Ishikawa (cell line): ENCODE measurements at regions not wholly inside any gene's neighbourhood (a gene's known extent, or its start where the extent isn't known, plus 50 kb on each side); places are given as distances from the start of the nearest gene placed in this dataset.

Experiments used
- CEBPB ChIP-seq: IDR thresholded peaks from 2 replicates; pipeline ENCODE4 v1.6.1; 2012
- CREB1 ChIP-seq: IDR thresholded peaks from 2 replicates; pipeline ENCODE4 v1.6.1; 2012; ENCODE audit warnings: low read depth
- EGR1 ChIP-seq: IDR thresholded peaks from 2 replicates; pipeline ENCODE4 v1.6.1; 2012
- EP300 ChIP-seq: IDR thresholded peaks from 2 replicates; pipeline ENCODE4 v1.6.1; 2012; ENCODE audit warnings: borderline replicate concordance
- FOXM1 ChIP-seq: IDR thresholded peaks from 2 replicates; pipeline ENCODE4 v1.6.1; 2012; ENCODE audit warnings: low read depth, borderline replicate concordance
- MAX ChIP-seq: IDR thresholded peaks from 2 replicates; pipeline ENCODE4 v1.6.1; 2012
- NFIC ChIP-seq: IDR thresholded peaks from 2 replicates; pipeline ENCODE4 v1.6.1; 2012
- RAD21 ChIP-seq: IDR thresholded peaks from 2 replicates; pipeline ENCODE4 v1.6.1; 2012; ENCODE audit warnings: low read depth
- REST ChIP-seq: IDR thresholded peaks from 2 replicates; pipeline ENCODE4 v1.6.1; 2012; ENCODE audit warnings: low read depth, mild to moderate bottlenecking
- TAF1 ChIP-seq: IDR thresholded peaks from 2 replicates; pipeline ENCODE4 v1.6.1; 2012; ENCODE audit warnings: low read depth, mild to moderate bottlenecking
- TCF12 ChIP-seq: IDR thresholded peaks from 2 replicates; pipeline ENCODE4 v1.6.1; 2012; ENCODE audit warnings: low read depth
- TEAD4 ChIP-seq: IDR thresholded peaks from 2 replicates; pipeline ENCODE4 v1.6.1; 2012
- USF1 ChIP-seq: IDR thresholded peaks from 2 replicates; pipeline ENCODE4 v1.6.1; 2012
- YY1 ChIP-seq: IDR thresholded peaks from 2 replicates; pipeline ENCODE4 v1.6.1; 2012; ENCODE audit warnings: low read depth
- ZBTB7A ChIP-seq: IDR thresholded peaks from 2 replicates; pipeline ENCODE4 v1.6.1; 2012; ENCODE audit warnings: low read depth

GRCh38 chr4:100086766-100087431, 103.4 kb downstream of the DDIT4L start:
- TF ChIP-seq ZBTB7A (no peak), EP300 (no peak), TEAD4 (no peak), EGR1 (no peak), RAD21 (no peak), CREB1 (no peak), TCF12 (no peak), NFIC (no peak)

- TF ChIP-seq USF1 (no peak), ZBTB7A (no peak), EP300 (no peak), REST (no peak), TCF12 (no peak), CREB1 (no peak), YY1 (no peak), NFIC (no peak)
Measured at GRCh38 chr4:100084892-100085291, 105.4 kb downstream of the DDIT4L start.

GRCh38 chr4:100083289-100083688, 107.0 kb downstream of the DDIT4L start:
- TF ChIP-seq FOXM1 (no peak), RAD21 (no peak), REST (no peak), EGR1 (no peak), ZBTB7A (no peak), USF1 (no peak), EP300 (no peak), MAX (no peak), CEBPB (no peak), YY1 (no peak), TEAD4 (no peak), TAF1 (no peak), TCF12 (no peak), NFIC (no peak), CREB1 (no peak)

- TF ChIP-seq CREB1 (no peak), TAF1 (no peak), CEBPB (no peak), EP300 (no peak), FOXM1 (no peak), ZBTB7A (no peak), NFIC (no peak), REST (no peak), YY1 (no peak), MAX (no peak), EGR1 (no peak), RAD21 (no peak), USF1 (no peak), TCF12 (no peak), TEAD4 (no peak)
Measured at GRCh38 chr4:100082852-100083251, 107.4 kb downstream of the DDIT4L start.
